HFFc6 (cell line): ENCODE measurements at regions not wholly inside any gene's neighbourhood (a gene's known extent, or its start where the extent isn't known, plus 50 kb on each side); places are given as distances from the start of the nearest gene placed in this dataset.

Experiments
- DNase-seq: peaks from one replicate; pipeline ENCODE4 v3.0.0-alpha.2; 2018
- H3K27ac Mint-ChIP-seq: 2 replicates; pipeline ENCODE4 v1.8.0; 2020; ENCODE audit warnings: mild to moderate bottlenecking, mixed read lengths
- H3K27me3 Mint-ChIP-seq: 2 replicates; pipeline ENCODE4 v1.8.0; 2021; ENCODE audit warnings: mild to moderate bottlenecking, moderate library complexity, mixed read lengths; ENCODE audit not compliant: insufficient read depth
- H3K36me3 Mint-ChIP-seq: 2 replicates; pipeline ENCODE4 v1.8.0; 2021; ENCODE audit warnings: low read depth, mixed read lengths
- H3K4me1 Mint-ChIP-seq: 2 replicates; pipeline ENCODE4 v1.8.0; 2020; ENCODE audit warnings: low read depth, mixed read lengths
- H3K4me3 Mint-ChIP-seq: 2 replicates; pipeline ENCODE4 v1.8.0; 2020; ENCODE audit warnings: mild to moderate bottlenecking, moderate library complexity, mixed read lengths
- H3K9me3 Mint-ChIP-seq: 2 replicates; pipeline ENCODE4 v1.8.0; 2020; ENCODE audit warnings: mild to moderate bottlenecking, mixed read lengths
- TF ChIP-seq, protein P1 (sequence below): fragments of 200-600 bp; sonication (generic); IDR thresholded peaks from 2 replicates; pipeline ENCODE4 v1.5.0; 2021; ENCODE audit warnings: antibody characterized with exemption, mild to moderate bottlenecking

DNA sequence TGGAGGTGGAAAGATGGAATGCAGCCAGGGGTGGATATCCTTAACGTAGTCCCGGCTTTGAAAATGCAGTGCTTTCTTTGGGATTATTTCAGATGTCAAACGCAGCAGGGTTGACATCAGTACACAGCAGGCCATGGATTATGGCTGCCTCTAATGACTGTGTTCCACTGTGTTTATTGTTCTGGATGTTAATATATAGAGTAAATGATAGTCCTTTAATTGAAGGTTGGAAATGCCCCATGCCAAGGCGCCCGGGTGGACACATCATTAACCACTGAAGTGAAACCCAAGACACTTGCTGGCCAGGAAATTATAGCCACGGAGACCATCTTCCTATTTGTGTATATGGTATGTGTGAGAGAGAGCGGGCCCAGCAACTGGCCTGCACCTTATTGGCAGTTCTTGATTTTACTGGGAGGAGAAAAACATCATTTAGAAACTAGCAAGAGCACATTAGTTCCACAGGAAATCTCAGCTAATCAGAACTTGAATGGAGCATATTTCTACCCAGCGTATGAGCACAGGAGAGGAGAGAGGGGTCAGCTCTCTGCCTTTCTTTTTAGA is 254.9 kb upstream of the RASGRP1 start:
- Mint-ChIP-seq H3K9me3 (no peaks in the 10 kb centered on the region; the same call in 1 of the 2 replicates), H3K4me1 (peaks cover 55% of the 10 kb centered on the region), H3K4me3 (no peak overlapping the region), H3K27me3 (no peaks in the 10 kb centered on the region; the same call in 1 of the 2 replicates), H3K27ac (no peak overlapping the region), H3K36me3 (peaks cover 16% of the 10 kb centered on the region)
- DNase-seq = no peak
- TF ChIP-seq, protein P1, sequence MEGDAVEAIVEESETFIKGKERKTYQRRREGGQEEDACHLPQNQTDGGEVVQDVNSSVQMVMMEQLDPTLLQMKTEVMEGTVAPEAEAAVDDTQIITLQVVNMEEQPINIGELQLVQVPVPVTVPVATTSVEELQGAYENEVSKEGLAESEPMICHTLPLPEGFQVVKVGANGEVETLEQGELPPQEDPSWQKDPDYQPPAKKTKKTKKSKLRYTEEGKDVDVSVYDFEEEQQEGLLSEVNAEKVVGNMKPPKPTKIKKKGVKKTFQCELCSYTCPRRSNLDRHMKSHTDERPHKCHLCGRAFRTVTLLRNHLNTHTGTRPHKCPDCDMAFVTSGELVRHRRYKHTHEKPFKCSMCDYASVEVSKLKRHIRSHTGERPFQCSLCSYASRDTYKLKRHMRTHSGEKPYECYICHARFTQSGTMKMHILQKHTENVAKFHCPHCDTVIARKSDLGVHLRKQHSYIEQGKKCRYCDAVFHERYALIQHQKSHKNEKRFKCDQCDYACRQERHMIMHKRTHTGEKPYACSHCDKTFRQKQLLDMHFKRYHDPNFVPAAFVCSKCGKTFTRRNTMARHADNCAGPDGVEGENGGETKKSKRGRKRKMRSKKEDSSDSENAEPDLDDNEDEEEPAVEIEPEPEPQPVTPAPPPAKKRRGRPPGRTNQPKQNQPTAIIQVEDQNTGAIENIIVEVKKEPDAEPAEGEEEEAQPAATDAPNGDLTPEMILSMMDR = no peak

DNA sequence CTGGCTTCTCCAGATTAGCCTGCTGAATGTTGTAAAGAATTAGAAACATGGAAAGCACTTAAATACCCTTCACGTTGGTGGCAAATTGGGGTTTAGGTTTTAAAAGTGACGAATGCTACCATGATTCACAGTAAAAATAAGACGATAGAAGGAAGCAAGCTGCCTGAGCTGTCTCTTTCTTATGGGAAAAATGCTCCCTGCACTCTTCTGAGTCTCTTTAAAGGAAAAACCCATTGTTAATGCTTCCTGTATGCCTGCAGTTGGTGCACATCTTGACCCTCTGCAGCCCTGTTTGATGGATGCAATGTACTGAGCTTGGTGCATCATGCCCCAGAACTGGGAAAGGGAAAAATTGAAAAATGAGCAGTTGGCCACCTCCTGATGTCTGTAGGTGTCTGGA is 258.6 kb upstream of the RASGRP1 start:
- H3K36me3 Mint-ChIP-seq = peaks cover 26% of the 10 kb centered on the region
- no peak for DNase-seq
- H3K27me3 Mint-ChIP-seq = no peaks in the 10 kb centered on the region; the same call in 1 of the 2 replicates
- no peaks in the 10 kb centered on the region; the same call in 1 of the 2 replicates for H3K9me3 Mint-ChIP-seq
- no peak overlapping the region for H3K4me3 Mint-ChIP-seq
- no peak overlapping the region for H3K27ac Mint-ChIP-seq
- peaks cover 44% of the 10 kb centered on the region for H3K4me1 Mint-ChIP-seq
- TF ChIP-seq, protein P1 = no peak

DNA sequence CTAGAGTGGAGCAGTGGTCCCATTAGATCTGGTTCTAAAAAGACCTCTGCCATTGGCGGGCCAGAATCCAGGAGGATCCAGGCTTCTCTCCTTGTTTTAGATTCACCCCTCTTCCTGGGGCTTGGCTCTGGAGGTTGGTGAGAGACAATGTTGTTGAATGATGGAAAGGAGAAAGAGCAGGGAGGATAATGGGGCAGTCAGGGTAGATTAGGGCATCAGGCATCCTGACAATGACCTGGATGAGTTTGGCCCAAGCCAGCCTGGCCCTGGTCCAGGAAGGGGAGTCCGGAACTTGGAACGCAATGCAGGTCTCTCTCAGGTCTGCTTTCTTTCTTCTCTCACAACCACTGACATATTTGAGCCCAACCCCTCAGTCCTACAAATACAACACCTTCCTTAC is 260.1 kb upstream of the RASGRP1 start:
- Mint-ChIP-seq H3K4me3 (no peak overlapping the region), H3K4me1 (peaks cover 48% of the 10 kb centered on the region), H3K27me3 (no peaks in the 10 kb centered on the region; the same call in 1 of the 2 replicates), H3K9me3 (no peaks in the 10 kb centered on the region; the same call in 1 of the 2 replicates), H3K27ac (no peak overlapping the region; the same call in 1 of the 2 replicates), H3K36me3 (peaks cover 26% of the 10 kb centered on the region)
- DNase-seq = no peak
- TF ChIP-seq, protein P1 = no peak

DNA sequence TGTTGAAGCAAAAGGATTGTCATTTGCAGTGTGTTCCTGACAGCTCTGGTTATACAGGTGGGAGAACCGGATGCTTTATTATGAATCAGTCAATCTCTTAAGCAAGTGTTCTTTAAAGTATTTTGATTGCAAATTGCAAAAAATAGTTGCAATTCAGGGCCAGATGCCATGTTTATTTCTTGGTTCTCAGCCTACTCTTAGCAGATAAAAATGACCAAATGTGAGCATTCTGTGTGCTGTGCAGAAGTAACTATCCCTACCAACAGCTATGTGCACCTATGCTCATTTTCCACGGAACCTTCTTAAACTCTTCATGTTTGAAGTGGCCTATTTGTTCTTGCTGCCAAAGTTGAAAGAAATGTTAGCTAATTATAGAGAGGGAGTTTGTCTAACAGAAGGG is 262.3 kb upstream of the RASGRP1 start:
- H3K27ac Mint-ChIP-seq = peak overlapping the region; percentile 45; the same call in 1 of the 2 replicates
- no peak overlapping the region for H3K4me3 Mint-ChIP-seq
- DNase-seq = no peak
- H3K27me3 Mint-ChIP-seq = no peaks in the 10 kb centered on the region; the same call in 1 of the 2 replicates
- TF ChIP-seq, protein P1 = no peak
- peaks cover 9% of the 10 kb centered on the region for H3K9me3 Mint-ChIP-seq
- peaks cover 37% of the 10 kb centered on the region for H3K4me1 Mint-ChIP-seq
- H3K36me3 Mint-ChIP-seq = peaks cover 26% of the 10 kb centered on the region

DNA sequence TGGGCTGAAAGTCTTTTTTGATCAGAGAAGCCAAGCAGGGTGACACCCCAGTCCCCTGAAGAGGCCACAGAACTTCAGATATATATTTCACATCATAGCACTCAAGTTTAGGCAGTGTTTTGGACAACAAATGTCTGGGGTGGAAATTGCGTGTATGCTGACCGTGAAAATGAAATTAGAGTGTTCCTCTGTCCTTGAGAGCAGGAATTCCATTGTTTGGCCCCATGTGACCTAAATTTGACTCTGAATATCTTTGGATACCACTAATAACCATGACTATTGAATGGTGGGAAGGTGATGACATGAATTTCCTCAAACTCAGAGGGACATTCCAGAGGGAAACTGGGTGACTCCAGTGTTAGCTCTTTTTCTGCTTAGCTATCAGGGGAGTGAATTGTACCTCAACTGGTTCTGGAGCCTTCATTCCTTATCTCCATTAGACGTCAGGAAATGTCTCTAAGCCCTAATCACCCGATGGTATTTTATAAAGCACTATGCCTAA is 263.5 kb upstream of the RASGRP1 start:
- TF ChIP-seq, protein P1 = no peak
- H3K9me3 Mint-ChIP-seq = peaks cover 21% of the 10 kb centered on the region
- peaks cover 43% of the 10 kb centered on the region for H3K4me1 Mint-ChIP-seq
- DNase-seq = peak; percentile 77
- peak overlapping the region; percentile 16; the same call in 1 of the 2 replicates for H3K4me3 Mint-ChIP-seq
- H3K27ac Mint-ChIP-seq = peak overlapping the region; percentile 77
- no peaks in the 10 kb centered on the region; the same call in 1 of the 2 replicates for H3K27me3 Mint-ChIP-seq
- H3K36me3 Mint-ChIP-seq = peaks cover 33% of the 10 kb centered on the region
